ENCODE measurements at regions not wholly inside any gene's neighbourhood (a gene's known extent, or its start where the extent isn't known, plus 50 kb on each side); places are given as distances from the start of the nearest gene placed in this dataset.

DNA sequence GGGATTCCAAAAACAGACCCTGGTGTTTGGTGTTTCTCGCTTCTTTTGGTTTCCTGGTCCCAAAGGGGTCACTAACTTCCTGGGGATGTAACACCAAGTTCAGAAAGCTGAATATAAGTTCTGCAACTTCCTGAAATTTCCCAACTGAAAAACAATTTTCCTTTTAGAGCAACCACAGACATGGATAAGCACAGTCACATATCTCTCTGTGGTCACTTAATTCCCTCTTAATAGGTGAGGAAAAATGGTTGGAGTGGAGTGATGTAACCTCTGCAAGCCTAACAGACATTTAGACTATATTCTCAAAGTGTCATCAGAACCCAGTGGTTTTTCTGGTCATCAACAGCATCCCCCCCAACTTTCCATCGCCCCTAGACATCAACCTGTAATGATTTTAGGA, 135.3 kb downstream of the PRELID2 start:
- Histone ChIP-seq H3K79me2 (ENCODE audit: insufficient read depth, low read length) (no peaks in the 10 kb centered on the region), H3K27ac (ENCODE audit: low read length) (no peak overlapping the region), H3K9me3 (ENCODE audit: insufficient read depth, low read length, severe bottlenecking) (no peaks in the 10 kb centered on the region), H3K36me3 (ENCODE audit: insufficient read depth, low read length) (no peaks in the 10 kb centered on the region), H3K4me3 (ENCODE audit: low read depth in 1 of 2, low read length in 2 of 2) (no peak overlapping the region), H2AFZ (ENCODE audit: low read depth, low read length) (no peak overlapping the region), H3K9ac (ENCODE audit: low read depth, low read length) (no peak overlapping the region), H3K4me2 (ENCODE audit: insufficient read depth, low read length) (no peak overlapping the region), H3K4me1 (ENCODE audit: insufficient read depth, low read length) (no peaks in the 10 kb centered on the region), H4K20me1 (ENCODE audit: insufficient read depth, low read length) (no peaks in the 10 kb centered on the region), H3K27me3 (ENCODE audit: insufficient read depth, low read length, poor library complexity) (peaks cover 4% of the 10 kb centered on the region)
- DNase-seq: no peak
- TF ChIP-seq EZH2 (IDR thresholded peaks at IDR 0.05; ENCODE audit: borderline replicate concordance, low read depth, low read length, severe bottlenecking): no peak
- TF ChIP-seq, protein P1, sequence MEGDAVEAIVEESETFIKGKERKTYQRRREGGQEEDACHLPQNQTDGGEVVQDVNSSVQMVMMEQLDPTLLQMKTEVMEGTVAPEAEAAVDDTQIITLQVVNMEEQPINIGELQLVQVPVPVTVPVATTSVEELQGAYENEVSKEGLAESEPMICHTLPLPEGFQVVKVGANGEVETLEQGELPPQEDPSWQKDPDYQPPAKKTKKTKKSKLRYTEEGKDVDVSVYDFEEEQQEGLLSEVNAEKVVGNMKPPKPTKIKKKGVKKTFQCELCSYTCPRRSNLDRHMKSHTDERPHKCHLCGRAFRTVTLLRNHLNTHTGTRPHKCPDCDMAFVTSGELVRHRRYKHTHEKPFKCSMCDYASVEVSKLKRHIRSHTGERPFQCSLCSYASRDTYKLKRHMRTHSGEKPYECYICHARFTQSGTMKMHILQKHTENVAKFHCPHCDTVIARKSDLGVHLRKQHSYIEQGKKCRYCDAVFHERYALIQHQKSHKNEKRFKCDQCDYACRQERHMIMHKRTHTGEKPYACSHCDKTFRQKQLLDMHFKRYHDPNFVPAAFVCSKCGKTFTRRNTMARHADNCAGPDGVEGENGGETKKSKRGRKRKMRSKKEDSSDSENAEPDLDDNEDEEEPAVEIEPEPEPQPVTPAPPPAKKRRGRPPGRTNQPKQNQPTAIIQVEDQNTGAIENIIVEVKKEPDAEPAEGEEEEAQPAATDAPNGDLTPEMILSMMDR (IDR thresholded peaks at IDR 0.05; ENCODE audit: borderline replicate concordance, extremely low read depth, low read length, poor library complexity, severe bottlenecking): no peak
- ATAC-seq (ENCODE audit: insufficient read depth, low read depth): no peak

DNA sequence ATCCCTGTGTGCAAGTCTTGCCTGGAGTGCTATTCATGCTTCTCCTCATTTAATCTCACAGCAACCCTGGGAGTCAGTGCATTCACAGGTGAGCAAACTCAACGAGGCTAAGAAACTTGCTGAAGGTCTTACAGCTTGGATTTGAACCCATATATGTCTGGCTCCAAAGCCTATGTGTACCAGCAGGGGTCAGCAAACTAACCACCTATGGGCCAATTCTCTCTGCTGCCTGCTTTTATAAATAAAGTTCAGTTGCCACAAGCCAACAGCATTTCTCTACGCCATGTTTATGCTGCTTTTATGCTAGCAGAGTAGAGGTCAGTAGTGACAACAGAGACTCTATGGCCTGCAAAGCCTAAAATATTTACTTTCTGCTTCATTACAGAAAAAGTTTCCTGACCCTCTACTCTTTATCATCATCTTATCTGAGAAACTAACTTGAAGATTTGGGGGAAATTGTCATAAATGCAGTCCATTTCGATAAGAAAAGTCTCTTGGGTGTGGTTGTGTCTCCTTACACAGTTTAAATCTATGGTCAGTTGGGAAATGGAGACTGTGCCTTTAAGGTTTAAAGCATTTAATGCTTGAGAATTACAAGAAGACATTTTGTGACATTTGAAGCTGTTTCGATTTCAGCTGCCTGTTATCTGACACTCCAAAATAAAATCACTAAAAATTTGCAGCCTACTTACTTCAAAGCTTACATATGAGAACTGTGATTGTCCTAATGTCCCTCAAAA, 137.7 kb downstream of the PRELID2 start:
- Histone ChIP-seq H3K27me3 (ENCODE audit: insufficient read depth, low read length, poor library complexity) (peaks cover 4% of the 10 kb centered on the region), H3K4me2 (ENCODE audit: insufficient read depth, low read length) (no peak overlapping the region), H3K9ac (ENCODE audit: low read depth, low read length) (no peak overlapping the region), H4K20me1 (ENCODE audit: insufficient read depth, low read length) (no peaks in the 10 kb centered on the region), H3K4me3 (ENCODE audit: low read depth in 1 of 2, low read length in 2 of 2) (no peak overlapping the region), H3K27ac (ENCODE audit: low read length) (no peak overlapping the region), H2AFZ (ENCODE audit: low read depth, low read length) (no peak overlapping the region), H3K4me1 (ENCODE audit: insufficient read depth, low read length) (no peaks in the 10 kb centered on the region), H3K9me3 (ENCODE audit: insufficient read depth, low read length, severe bottlenecking) (no peaks in the 10 kb centered on the region), H3K36me3 (ENCODE audit: insufficient read depth, low read length) (no peaks in the 10 kb centered on the region), H3K79me2 (ENCODE audit: insufficient read depth, low read length) (no peaks in the 10 kb centered on the region)
- peak; percentile 57; the same call in 2 of the 3 replicates for ATAC-seq (ENCODE audit: insufficient read depth, low read depth)
- peak; percentile 25 for DNase-seq
- TF ChIP-seq EZH2 (IDR thresholded peaks at IDR 0.05; ENCODE audit: borderline replicate concordance, low read depth, low read length, severe bottlenecking): no peak
- TF ChIP-seq, protein P1 (IDR thresholded peaks at IDR 0.05; ENCODE audit: borderline replicate concordance, extremely low read depth, low read length, poor library complexity, severe bottlenecking): peak; percentile 60

DNA sequence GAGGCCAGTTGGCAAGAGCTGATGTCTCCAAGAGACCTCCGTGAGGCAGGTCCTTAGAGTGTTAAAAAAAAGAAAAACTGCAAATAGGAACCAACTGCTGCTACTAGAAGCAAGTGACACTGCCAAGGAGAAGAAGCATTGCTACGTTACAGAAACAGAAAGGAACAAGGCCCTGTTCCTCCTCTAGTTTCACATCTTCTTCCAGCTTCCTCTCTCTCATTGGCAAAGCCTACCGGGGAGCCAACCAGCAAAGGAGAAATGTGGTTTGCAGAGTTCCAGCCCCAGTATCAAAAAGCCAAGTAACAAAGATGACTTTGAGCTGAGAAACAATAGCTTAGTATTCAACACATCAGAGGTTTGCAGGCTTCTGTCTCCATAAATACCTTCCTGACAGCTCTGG, 145.9 kb downstream of the PRELID2 start:
- Histone ChIP-seq H3K9ac (ENCODE audit: low read depth, low read length) (no peak overlapping the region), H3K9me3 (ENCODE audit: insufficient read depth, low read length, severe bottlenecking) (no peaks in the 10 kb centered on the region), H3K4me3 (ENCODE audit: low read depth in 1 of 2, low read length in 2 of 2) (no peak overlapping the region), H3K27me3 (ENCODE audit: insufficient read depth, low read length, poor library complexity) (no peaks in the 10 kb centered on the region), H2AFZ (ENCODE audit: low read depth, low read length) (no peak overlapping the region), H3K4me1 (ENCODE audit: insufficient read depth, low read length) (no peaks in the 10 kb centered on the region), H3K27ac (ENCODE audit: low read length) (no peak overlapping the region), H3K4me2 (ENCODE audit: insufficient read depth, low read length) (no peak overlapping the region), H3K79me2 (ENCODE audit: insufficient read depth, low read length) (no peaks in the 10 kb centered on the region), H4K20me1 (ENCODE audit: insufficient read depth, low read length) (no peaks in the 10 kb centered on the region), H3K36me3 (ENCODE audit: insufficient read depth, low read length) (no peaks in the 10 kb centered on the region)
- DNase-seq: no peak
- TF ChIP-seq, protein P1 (IDR thresholded peaks at IDR 0.05; ENCODE audit: borderline replicate concordance, extremely low read depth, low read length, poor library complexity, severe bottlenecking): no peak
- TF ChIP-seq EZH2 (IDR thresholded peaks at IDR 0.05; ENCODE audit: borderline replicate concordance, low read depth, low read length, severe bottlenecking): no peak
- no peak for ATAC-seq (ENCODE audit: insufficient read depth, low read depth)
